ENCODE measurements at regions not wholly inside any gene's neighbourhood (a gene's known extent, or its start where the extent isn't known, plus 50 kb on each side); places are given as distances from the start of the nearest gene placed in this dataset.

GRCh38 chr3:197356275-197356674 lies 57.9 kb upstream of the DLG1 start (continued):
- no peak for TF ChIP-seq ZNF532 (CRISPR knock-in tag; IDR thresholded peaks at IDR 0.05; ENCODE audit: borderline replicate concordance)
- no peak for TF ChIP-seq ZMAT4 (CRISPR knock-in tag; IDR thresholded peaks at IDR 0.05)

- DNase-seq (ENCODE audit: low spot score) = no peak
- Mint-ChIP-seq H3K4me1 (peaks cover 5% of the 10 kb centered on the region), H3K36me3 (peaks cover 25% of the 10 kb centered on the region), H3K4me3 (no peak overlapping the region), H3K27ac (no peak overlapping the region), H3K9me3 (peaks cover 24% of the 10 kb centered on the region), H3K27me3 (ENCODE audit: low read depth) (peaks cover 7% of the 10 kb centered on the region)
- TF ChIP-seq ZNF219 (CRISPR knock-in tag; IDR thresholded peaks at IDR 0.05; ENCODE audit: borderline replicate concordance) (no peak), ATF6 (CRISPR knock-in tag; IDR thresholded peaks at IDR 0.05) (no peak)
- CTCF ChIA-PET = interaction anchor here (1.2 kb wide), 1 partner anchor 146 kb away, joined by 4 read pairs; no protein-coding TSS in a partner anchor
- no peak for ATAC-seq
- POLR2A ChIA-PET = no interaction called here
Observed at GRCh38 chr3:197355713-197356112, 57.3 kb upstream of the DLG1 start.

- POLR2A ChIA-PET = no interaction called here
- H3K27ac Mint-ChIP-seq = peak overlapping the region; percentile 47; the same call in 1 of the 2 replicates
- peaks cover 12% of the 10 kb centered on the region for H3K9me3 Mint-ChIP-seq
- peaks cover 5% of the 10 kb centered on the region for H3K4me1 Mint-ChIP-seq
- no peak for DNase-seq (ENCODE audit: low spot score)
- no peak overlapping the region for H3K4me3 Mint-ChIP-seq
- CTCF ChIA-PET = interaction anchor here (1.0 to 1.5 kb wide), 2 partner anchors 13 to 69 kb away, joined by 3 to 5 read pairs; no protein-coding TSS in a partner anchor
- peaks cover 2% of the 10 kb centered on the region; the same call in 1 of the 2 replicates for H3K27me3 Mint-ChIP-seq (ENCODE audit: low read depth)
- H3K36me3 Mint-ChIP-seq = peaks cover 14% of the 10 kb centered on the region
- ATAC-seq = peak; percentile 40
- TF ChIP-seq ZNF281 (CRISPR knock-in tag; IDR thresholded peaks at IDR 0.05) = no peak
- TF ChIP-seq ZBTB21 (CRISPR knock-in tag; IDR thresholded peaks at IDR 0.05; ENCODE audit: borderline replicate concordance) = no peak
- no peak for TF ChIP-seq ETV6 (CRISPR knock-in tag; IDR thresholded peaks at IDR 0.05)
- no peak for TF ChIP-seq ATF6 (CRISPR knock-in tag; IDR thresholded peaks at IDR 0.05)
- TF ChIP-seq ATF3 (CRISPR knock-in tag; conservative IDR thresholded peaks at IDR 0.05) = no peak
- no peak for TF ChIP-seq AR (CRISPR knock-in tag; IDR thresholded peaks at IDR 0.05)
- TF ChIP-seq CBFB (CRISPR knock-in tag; IDR thresholded peaks at IDR 0.05; ENCODE audit: low read depth) = no peak
- TF ChIP-seq CTCF (IDR thresholded peaks at IDR 0.05) = no peak
- no peak for TF ChIP-seq E2F1 (CRISPR knock-in tag; IDR thresholded peaks at IDR 0.05)
Observed at GRCh38 chr3:197354568-197355001, 56.2 kb upstream of the DLG1 start.
